IMR-90 (cell line): ENCODE measurements at regions not wholly inside any gene's neighbourhood (a gene's known extent, or its start where the extent isn't known, plus 50 kb on each side); places are given as distances from the start of the nearest gene placed in this dataset.
A peak's percentile ranks its signal among the peaks of the same experiment; 100 is the strongest.

ENCODE experiments used
- ATAC-seq: fragments of 200-7000 bp; cut with Tn5 transposase; 2 replicates; pipeline ENCODE4 v1.9.1; 2020; ENCODE audit warnings: low read depth, mild to moderate bottlenecking, moderate library complexity
- BruUV-seq: library from RNA; stranded (reverse); fragments of 400-500 nt; replicated peaks from 2 replicates; lab custom pipeline; 2021; lab: Mats Ljungman, UMichigan
- CTCF ChIA-PET: fragments of 300-600 bp; formaldehyde crosslinking; extraction: SDS; loops from one replicate; lab custom pipeline; 2021; ENCODE audit warnings: antibody characterized with exemption; lab: Yijun Ruan, JAX
- POLR2A ChIA-PET: fragments of 300-600 bp; sonication (Branson Sonifier 250); formaldehyde crosslinking; loops from one replicate; lab custom pipeline; 2022; ENCODE audit warnings: antibody characterized with exemption; ENCODE audit not compliant: unreplicated experiment; lab: Charles Lee
- DNase-seq: peaks from one replicate; pipeline ENCODE4 v3.0.0; 2013
- H2AFZ ChIP-seq: replicated peaks from 2 replicates; pipeline ENCODE3; 2013; ENCODE audit warnings: low read length, mild to moderate bottlenecking; ENCODE audit not compliant: poor library complexity
- H2AK5ac ChIP-seq: 2 replicates; pipeline ENCODE4 v1.6.1; 2013; ENCODE audit warnings: low read depth, low read length, inconsistent platforms
- H2AK9ac ChIP-seq: replicated peaks from 2 replicates; pipeline ENCODE3; 2013; ENCODE audit warnings: mild to moderate bottlenecking, low read depth, low read length, moderate library complexity; ENCODE audit not compliant: poor library complexity
- H2BK120ac ChIP-seq: 2 replicates; pipeline ENCODE4 v1.6.1; 2013; ENCODE audit warnings: low read depth, low read length, inconsistent platforms
- H2BK15ac ChIP-seq: 3 replicates; pipeline ENCODE4 v1.6.1; 2013; ENCODE audit warnings: low read depth, low read length, inconsistent platforms
- H2BK20ac ChIP-seq: 2 replicates; pipeline ENCODE4 v1.6.1; 2013; ENCODE audit warnings: low read depth, mild to moderate bottlenecking, inconsistent platforms, low read length, moderate library complexity
- H2BK5ac ChIP-seq: 2 replicates; pipeline ENCODE4 v1.6.1; 2013; ENCODE audit warnings: mild to moderate bottlenecking, low read depth, low read length, inconsistent platforms; ENCODE audit not compliant: poor library complexity, severe bottlenecking
- H3K14ac ChIP-seq: replicated peaks from 2 replicates; pipeline ENCODE4 v1.6.1; 2013; ENCODE audit warnings: low read depth, low read length, inconsistent platforms
- H3K18ac ChIP-seq: 2 replicates; pipeline ENCODE4 v1.6.1; 2013; ENCODE audit warnings: low read depth, low read length, control low read depth
- H3K23ac ChIP-seq: 2 replicates; pipeline ENCODE4 v1.6.1; 2013; ENCODE audit warnings: low read depth, low read length, inconsistent platforms
- H3K27ac ChIP-seq: 2 replicates; pipeline ENCODE4 v1.5.1; 2013; ENCODE audit warnings: mild to moderate bottlenecking, control low read depth, low read length; ENCODE audit not compliant: insufficient read depth
- H3K27me3 ChIP-seq: 2 replicates; pipeline ENCODE4 v1.6.1; 2013; ENCODE audit warnings: low read length; ENCODE audit not compliant: control insufficient read depth, insufficient read depth
- H3K36me3 ChIP-seq: 2 replicates; pipeline ENCODE4 v1.6.1; 2013; ENCODE audit warnings: low read length, mixed read lengths; ENCODE audit not compliant: control insufficient read depth, insufficient read depth
- H3K4ac ChIP-seq: 2 replicates; pipeline ENCODE4 v1.6.1; 2013; ENCODE audit warnings: low read depth, low read length, inconsistent platforms
- H3K4me1 ChIP-seq: 2 replicates; pipeline ENCODE4 v1.6.1; 2013; ENCODE audit warnings: low read length, mixed read lengths; ENCODE audit not compliant: control insufficient read depth, insufficient read depth
- H3K4me2 ChIP-seq: 2 replicates; pipeline ENCODE4 v1.6.1; 2013; ENCODE audit warnings: low read depth, mild to moderate bottlenecking, control low read depth, low read length, moderate library complexity
- H3K4me3 ChIP-seq: 2 replicates; pipeline ENCODE4 v1.5.1; 2013; ENCODE audit warnings: low read depth, mild to moderate bottlenecking, control low read depth, low read length, moderate library complexity; ENCODE audit not compliant: insufficient read depth
- H3K56ac ChIP-seq: 2 replicates; pipeline ENCODE4 v1.6.1; 2013; ENCODE audit warnings: low read length, inconsistent platforms; ENCODE audit not compliant: insufficient read depth; ENCODE audit errors: extremely low read depth
- H3K79me1 ChIP-seq, 2 experiments: 2 replicates each; pipeline ENCODE4 v1.6.1; 2013; ENCODE audit warnings: low read length in 2 of 2, inconsistent platforms in 1 of 2, low read depth in 1 of 2
- H3K9ac ChIP-seq: 2 replicates; pipeline ENCODE4 v1.6.1; 2013; ENCODE audit warnings: low read depth, low read length, control low read depth
- H3K9me1 ChIP-seq: 2 replicates; pipeline ENCODE4 v1.6.1; 2013; ENCODE audit warnings: low read length, inconsistent platforms; ENCODE audit not compliant: insufficient read depth
- H3K9me3 ChIP-seq: 2 replicates; pipeline ENCODE4 v1.6.1; 2013; ENCODE audit warnings: low read length; ENCODE audit not compliant: control insufficient read depth, insufficient read depth
- H4K20me1 ChIP-seq: 2 replicates; pipeline ENCODE4 v1.6.1; 2013; ENCODE audit warnings: low read length, inconsistent platforms; ENCODE audit not compliant: insufficient read depth
- H4K5ac ChIP-seq: 2 replicates; pipeline ENCODE4 v1.6.1; 2013; ENCODE audit warnings: mild to moderate bottlenecking, low read depth, low read length, control low read depth
- H4K8ac ChIP-seq, 2 experiments: 2 replicates each; pipeline ENCODE4 v1.6.1; 2013; ENCODE audit warnings: low read depth in 2 of 2, low read length in 2 of 2, control low read depth in 1 of 2, inconsistent platforms in 1 of 2
- H4K91ac ChIP-seq: 2 replicates; pipeline ENCODE4 v1.6.1; 2013; ENCODE audit warnings: low read depth, low read length, inconsistent platforms; ENCODE audit not compliant: insufficient read depth
- ELK1 ChIP-seq: fragments of 150-350 bp; IDR thresholded peaks from 2 replicates; pipeline ENCODE4 v1.6.1; 2016; ENCODE audit warnings: low read depth, mild to moderate bottlenecking, low read length, moderate library complexity, borderline replicate concordance
- MAZ ChIP-seq: IDR thresholded peaks from 2 replicates; pipeline ENCODE4 v1.6.1; 2012; ENCODE audit warnings: low read depth, mild to moderate bottlenecking, low read length, improper control_type of control experiment, moderate library complexity, borderline replicate concordance
- MXI1 ChIP-seq: IDR thresholded peaks from 2 replicates; pipeline ENCODE4 v1.6.1; 2012; ENCODE audit warnings: low read depth, mild to moderate bottlenecking, low read length, moderate library complexity, borderline replicate concordance
- POLR2A ChIP-seq: IDR thresholded peaks from 2 replicates; pipeline ENCODE4 v1.6.1; 2012; ENCODE audit warnings: mild to moderate bottlenecking, low read depth, low read length
- RCOR1 ChIP-seq: IDR thresholded peaks from 2 replicates; pipeline ENCODE4 v1.6.1; 2012; ENCODE audit warnings: mild to moderate bottlenecking, low read length, improper control_type of control experiment; ENCODE audit not compliant: insufficient replicate concordance
- RFX5 ChIP-seq: IDR thresholded peaks from 2 replicates; pipeline ENCODE4 v1.8.0; 2012; ENCODE audit warnings: low read depth, mild to moderate bottlenecking, low read length, moderate library complexity
- SMC3 ChIP-seq: fragments of 150-350 bp; IDR thresholded peaks from 2 replicates; pipeline ENCODE4 v1.6.1; 2016; ENCODE audit warnings: low read depth, mild to moderate bottlenecking, antibody characterized with exemption, low read length, moderate library complexity
- WGBS, 2 experiments: methylation state at CpG; one replicate each; pipeline versions ENCODE4 v1.1.5 to v1.1.7; 2013; ENCODE audit warnings: missing lambda C conversion rate in 2 of 2; ENCODE audit not compliant: insufficient read length in 1 of 2; ENCODE audit errors: extremely low coverage in 2 of 2; 5-methylcytosine and 5-hydroxymethylcytosine counted together
- dilution Hi-C: fragments of 300-500 bp; cut with HindIII; formaldehyde crosslinking; loops from one replicate; pipeline ENCODE4 v1.14.3; 2018; ENCODE audit warnings: low sequenced_read_pairs; ENCODE audit not compliant: unreplicated experiment
- in situ Hi-C: fragments of 300-500 bp; cut with MboI; formaldehyde crosslinking; loops from 3 replicates; pipeline ENCODE4 v1.14.3; 2019; ENCODE audit warnings: low sequenced_read_pairs, inconsistent platforms, mixed read lengths
- intact Hi-C: fragments of 100-400 bp; cut with micrococcal nuclease; formaldehyde crosslinking; loops from 2 replicates; pipeline ENCODE4 v1.10.0; 2022

- peaks cover 4% of the 10 kb centered on the region for H3K4me1 ChIP-seq
- peak overlapping the region; percentile 68; the same call in 1 of the 2 replicates for H3K56ac ChIP-seq
- H3K18ac ChIP-seq = peak overlapping the region; percentile 67; the same call in 1 of the 2 replicates
- no peak overlapping the region for H2AK5ac ChIP-seq
- in situ Hi-C loops (no loop called here), intact Hi-C loops (no loop called here), dilution Hi-C loops (no loop called here)
- H2AFZ ChIP-seq = no peak overlapping the region
- peak overlapping the region; percentile 76 for H2BK5ac ChIP-seq
- peak overlapping the region; percentile 74 for H4K91ac ChIP-seq
- H3K4me3 ChIP-seq = no peak overlapping the region
- ChIA-PET POLR2A (no interaction called here), CTCF (no interaction called here)
- H2BK15ac ChIP-seq = no peak overlapping the region
- no peak overlapping the region for H2AK9ac ChIP-seq
- no peaks in the 10 kb centered on the region for H3K79me1 ChIP-seq
- H3K9ac ChIP-seq = no peak overlapping the region
- TF ChIP-seq MXI1 (no peak), MAZ (no peak), POLR2A (no peak), RCOR1 (no peak), SMC3 (no peak), RFX5 (no peak), ELK1 (no peak)
- H3K27me3 ChIP-seq = no peaks in the 10 kb centered on the region; the same call in 1 of the 2 replicates
- ATAC-seq (peak; percentile 62), DNase-seq (no peak)
- no peak overlapping the region for H3K4me2 ChIP-seq
- H4K5ac ChIP-seq = no peak overlapping the region; the same call in 1 of the 2 replicates
- H3K9me1 ChIP-seq = 0 out of 2 replicates have a peak, but pooled peaks cover 2% of the 10 kb centered on the region
- WGBS, 2 experiments = no CpG with 5 or more reads among the region's 1 CpG
- peak overlapping the region; percentile 56; the same call in 1 of the 2 replicates for H3K4ac ChIP-seq
- H2BK120ac ChIP-seq = peak overlapping the region; percentile 89
- H4K8ac ChIP-seq = peak overlapping the region; percentile 78 to 87; a peak in 2 of 4 replicates
- no peaks in the 10 kb centered on the region for H3K36me3 ChIP-seq
- peak overlapping the region; percentile 94 for H2BK20ac ChIP-seq
- no TSS peak for BruUV-seq
- H3K9me3 ChIP-seq = no peaks in the 10 kb centered on the region
- no peak overlapping the region for H3K14ac ChIP-seq
- no peaks in the 10 kb centered on the region for H4K20me1 ChIP-seq
- H3K23ac ChIP-seq = no peak overlapping the region; the same call in 1 of the 2 replicates
- H3K27ac ChIP-seq = no peak overlapping the region
These were observed 378.6 kb downstream of the NSUN3 start for GRCh38 chr3:94441494-94441847.
